HUES64 (cell line): ENCODE measurements at regions not wholly inside any gene's neighbourhood (a gene's known extent, or its start where the extent isn't known, plus 50 kb on each side); places are given as distances from the start of the nearest gene placed in this dataset.
A peak's percentile ranks its signal among the peaks of the same experiment; 100 is the strongest.

Experiments used
- H3K27ac ChIP-seq: 2 replicates; pipeline ENCODE4 v1.7.0; 2013; ENCODE audit warnings: low read depth, low read length, inconsistent platforms
- H3K27me3 ChIP-seq: 2 replicates; pipeline ENCODE4 v1.6.1; 2013; ENCODE audit warnings: mild to moderate bottlenecking, low read length; ENCODE audit not compliant: insufficient read depth
- H3K36me3 ChIP-seq: 2 replicates; pipeline ENCODE4 v1.6.1; 2013; ENCODE audit warnings: mild to moderate bottlenecking, low read length; ENCODE audit not compliant: insufficient read depth
- H3K4me1 ChIP-seq: 2 replicates; pipeline ENCODE4 v1.6.1; 2013; ENCODE audit warnings: mild to moderate bottlenecking, low read length, moderate library complexity; ENCODE audit not compliant: insufficient read depth
- H3K4me3 ChIP-seq: 2 replicates; pipeline ENCODE4 v1.5.1; 2013; ENCODE audit warnings: mild to moderate bottlenecking, low read length, moderate library complexity
- H3K9ac ChIP-seq: 2 replicates; pipeline ENCODE4 v1.6.1; 2013; ENCODE audit warnings: mild to moderate bottlenecking, low read depth, low read length
- H3K9me3 ChIP-seq: 2 replicates; pipeline ENCODE4 v1.6.1; 2013; ENCODE audit warnings: low read depth, low read length; ENCODE audit not compliant: insufficient read depth
- WGBS: fragments of 150-250, 120-280 bp; methylation state at CpG from one replicate; pipeline ENCODE4 v1.1.7; 2013; ENCODE audit warnings: missing lambda C conversion rate; 5-methylcytosine and 5-hydroxymethylcytosine counted together

GRCh38 chr5:110134963-110135935, 445.5 kb downstream of the MAN2A1 start:
- H3K27me3 ChIP-seq = no peaks in the 10 kb centered on the region
- WGBS = 88% methylated on average over 11 of the region's 11 CpGs

GRCh38 chr5:110150199-110150598, 460.5 kb downstream of the MAN2A1 start:
- Histone ChIP-seq H3K36me3 (no peaks in the 10 kb centered on the region), H3K27me3 (no peaks in the 10 kb centered on the region), H3K9ac (no peak overlapping the region), H3K4me1 (no peaks in the 10 kb centered on the region), H3K9me3 (no peaks in the 10 kb centered on the region), H3K27ac (no peak overlapping the region), H3K4me3 (no peak overlapping the region)
- WGBS = 100% methylated on average over 4 of the region's 5 CpGs

More at GRCh38 chr5:110134963-110135935, 445.5 kb downstream of the MAN2A1 start:
- H3K9ac ChIP-seq = no peak overlapping the region
- H3K27ac ChIP-seq = no peak overlapping the region
- 0 out of 2 replicates have a peak, but pooled peaks cover 3% of the 10 kb centered on the region for H3K9me3 ChIP-seq
- no peaks in the 10 kb centered on the region for H3K4me1 ChIP-seq
- H3K4me3 ChIP-seq = no peak overlapping the region
- H3K36me3 ChIP-seq = no peaks in the 10 kb centered on the region

- H3K27me3 ChIP-seq = no peaks in the 10 kb centered on the region
- WGBS = no CpG with 5 or more reads among the region's 1 CpG
- no peak overlapping the region for H3K27ac ChIP-seq
- no peaks in the 10 kb centered on the region for H3K36me3 ChIP-seq
- no peak overlapping the region for H3K9ac ChIP-seq
- no peaks in the 10 kb centered on the region for H3K4me1 ChIP-seq
- H3K9me3 ChIP-seq = no peaks in the 10 kb centered on the region
- H3K4me3 ChIP-seq = no peak overlapping the region
Observed at GRCh38 chr5:110159202-110159601, 469.5 kb downstream of the MAN2A1 start.

GRCh38 chr5:110161162-110161561, 471.4 kb downstream of the MAN2A1 start:
- 95% methylated on average over 2 of the region's 2 CpGs for WGBS
- no peak overlapping the region for H3K9ac ChIP-seq
- H3K36me3 ChIP-seq = no peaks in the 10 kb centered on the region
- H3K4me3 ChIP-seq = no peak overlapping the region
- no peaks in the 10 kb centered on the region for H3K9me3 ChIP-seq
- H3K27me3 ChIP-seq = no peaks in the 10 kb centered on the region
- no peak overlapping the region for H3K27ac ChIP-seq
- no peaks in the 10 kb centered on the region for H3K4me1 ChIP-seq

GRCh38 chr5:110165366-110165765, 475.6 kb downstream of the MAN2A1 start:
- no peak overlapping the region for H3K27ac ChIP-seq
- no peak overlapping the region for H3K9ac ChIP-seq
- H3K27me3 ChIP-seq = no peaks in the 10 kb centered on the region
- H3K9me3 ChIP-seq = no peaks in the 10 kb centered on the region; the same call in 1 of the 2 replicates
- no peak overlapping the region for H3K4me3 ChIP-seq
- no peaks in the 10 kb centered on the region for H3K4me1 ChIP-seq
- H3K36me3 ChIP-seq = no peaks in the 10 kb centered on the region

GRCh38 chr5:110167384-110167783, 477.7 kb downstream of the MAN2A1 start:
- Histone ChIP-seq H3K27ac (no peak overlapping the region), H3K4me1 (no peaks in the 10 kb centered on the region), H3K27me3 (no peaks in the 10 kb centered on the region), H3K4me3 (no peak overlapping the region), H3K9ac (no peak overlapping the region), H3K9me3 (no peaks in the 10 kb centered on the region; the same call in 1 of the 2 replicates), H3K36me3 (no peaks in the 10 kb centered on the region)
- WGBS = 100% methylated on average over 1 of the region's 2 CpGs

GRCh38 chr5:110169461-110169860, 479.7 kb downstream of the MAN2A1 start:
- Histone ChIP-seq H3K27me3 (no peaks in the 10 kb centered on the region), H3K9ac (no peak overlapping the region), H3K9me3 (no peaks in the 10 kb centered on the region; the same call in 1 of the 2 replicates), H3K27ac (no peak overlapping the region), H3K36me3 (no peaks in the 10 kb centered on the region), H3K4me1 (no peaks in the 10 kb centered on the region), H3K4me3 (no peak overlapping the region)
- WGBS = 96% methylated on average over 2 of the region's 2 CpGs

- Histone ChIP-seq H3K9ac (no peak overlapping the region), H3K4me3 (no peak overlapping the region), H3K27me3 (no peaks in the 10 kb centered on the region), H3K9me3 (no peaks in the 10 kb centered on the region), H3K27ac (no peak overlapping the region), H3K36me3 (no peaks in the 10 kb centered on the region), H3K4me1 (peaks cover 12% of the 10 kb centered on the region; the same call in 1 of the 2 replicates)
- 86% methylated on average over 2 of the region's 2 CpGs for WGBS
Observed at GRCh38 chr5:110177729-110178128, 488.0 kb downstream of the MAN2A1 start.

GRCh38 chr5:110179321-110179720, 489.6 kb downstream of the MAN2A1 start:
- Histone ChIP-seq H3K27me3 (no peaks in the 10 kb centered on the region), H3K27ac (peak overlapping the region; percentile 17; the same call in 1 of the 2 replicates), H3K4me3 (peak overlapping the region; percentile 21; the same call in 1 of the 2 replicates), H3K36me3 (no peaks in the 10 kb centered on the region), H3K9me3 (no peaks in the 10 kb centered on the region), H3K4me1 (peaks cover 12% of the 10 kb centered on the region; the same call in 1 of the 2 replicates), H3K9ac (peak overlapping the region; percentile 21; the same call in 1 of the 2 replicates)
- 100% methylated on average over 2 of the region's 2 CpGs for WGBS

GRCh38 chr5:110194191-110194590, 504.5 kb downstream of the MAN2A1 start:
- Histone ChIP-seq H3K9ac (no peak overlapping the region), H3K36me3 (no peaks in the 10 kb centered on the region), H3K9me3 (no peaks in the 10 kb centered on the region), H3K4me1 (no peaks in the 10 kb centered on the region), H3K27ac (no peak overlapping the region), H3K4me3 (no peak overlapping the region), H3K27me3 (no peaks in the 10 kb centered on the region)

GRCh38 chr5:110195288-110195687, 505.6 kb downstream of the MAN2A1 start:
- H3K4me3 ChIP-seq = no peak overlapping the region

More at GRCh38 chr5:110195288-110195687, 505.6 kb downstream of the MAN2A1 start:
- Histone ChIP-seq H3K36me3 (no peaks in the 10 kb centered on the region), H3K4me1 (no peaks in the 10 kb centered on the region), H3K27me3 (no peaks in the 10 kb centered on the region), H3K27ac (no peak overlapping the region), H3K9me3 (no peaks in the 10 kb centered on the region), H3K9ac (no peak overlapping the region)
- 86% methylated on average over 1 of the region's 1 CpG for WGBS
